Neural progenitor cell (in vitro differentiated cells): ENCODE measurements at regions not wholly inside any gene's neighbourhood (a gene's known extent, or its start where the extent isn't known, plus 50 kb on each side); places are given as distances from the start of the nearest gene placed in this dataset.

Source experiments
- DNase-seq: peaks from one replicate; pipeline ENCODE4 v3.0.0-alpha.2; 2016; ENCODE audit warnings: low spot score
- H2AFZ ChIP-seq: fragments of 200-600 bp; sonication (generic); replicated peaks from 2 replicates; pipeline ENCODE4 v1.6.1; 2016; ENCODE audit warnings: antibody characterized with exemption
- H3F3A ChIP-seq: fragments of 200-600 bp; sonication (generic); 2 replicates; pipeline ENCODE4 v1.6.1; 2016; ENCODE audit warnings: antibody characterized with exemption, low read depth
- H3K27ac ChIP-seq: fragments of 200-600 bp; sonication (generic); 2 replicates; pipeline ENCODE4 v1.5.1; 2016; ENCODE audit warnings: mild to moderate bottlenecking
- H3K27me3 ChIP-seq: fragments of 200-600 bp; sonication (generic); 2 replicates; pipeline ENCODE4 v1.6.1; 2016; ENCODE audit warnings: mild to moderate bottlenecking, moderate library complexity
- H3K36me3 ChIP-seq: fragments of 200-600 bp; sonication (generic); 2 replicates; pipeline ENCODE4 v1.5.1; 2016
- H3K4me1 ChIP-seq: fragments of 200-600 bp; sonication (generic); 2 replicates; pipeline ENCODE4 v1.6.1; 2016; ENCODE audit warnings: mixed run types
- H3K4me2 ChIP-seq: fragments of 200-600 bp; sonication (generic); 2 replicates; pipeline ENCODE4 v1.6.1; 2016
- H3K4me3 ChIP-seq: fragments of 200-600 bp; sonication (generic); 2 replicates; pipeline ENCODE4 v1.5.1; 2016
- H3K79me2 ChIP-seq: fragments of 200-600 bp; sonication (generic); 2 replicates; pipeline ENCODE4 v1.6.1; 2016; ENCODE audit warnings: low read depth
- H3K9ac ChIP-seq: fragments of 200-600 bp; sonication (generic); 2 replicates; pipeline ENCODE4 v1.6.1; 2016
- H3K9me3 ChIP-seq: fragments of 200-600 bp; sonication (generic); 2 replicates; pipeline ENCODE4 v1.5.1; 2016; ENCODE audit warnings: low read depth
- H4K20me1 ChIP-seq: fragments of 200-600 bp; sonication (generic); 2 replicates; pipeline ENCODE4 v1.6.1; 2016; ENCODE audit warnings: low read depth
- H3K27ac Mint-ChIP-seq: 3 replicates; pipeline ENCODE4 v1.8.0; 2021; ENCODE audit warnings: mixed read lengths
- H3K27me3 Mint-ChIP-seq: 2 replicates; pipeline ENCODE4 v1.8.0; 2022; ENCODE audit warnings: low read depth, mild to moderate bottlenecking, inconsistent platforms, moderate library complexity, mixed read lengths; ENCODE audit not compliant: insufficient read depth
- H3K36me3 Mint-ChIP-seq: 3 replicates; pipeline ENCODE4 v1.8.0; 2021; ENCODE audit warnings: mixed read lengths
- H3K4me1 Mint-ChIP-seq: 3 replicates; pipeline ENCODE4 v1.8.0; 2021; ENCODE audit warnings: mixed read lengths
- H3K4me3 Mint-ChIP-seq: 3 replicates; pipeline ENCODE4 v1.8.0; 2021; ENCODE audit warnings: mild to moderate bottlenecking, moderate library complexity, mixed read lengths
- H3K9me3 Mint-ChIP-seq: 3 replicates; pipeline ENCODE4 v1.8.0; 2020; ENCODE audit warnings: mixed read lengths
- CTCF ChIP-seq: fragments of 200-600 bp; sonication (generic); IDR thresholded peaks from 2 replicates; pipeline ENCODE4 v1.5.1; 2017; ENCODE audit warnings: antibody characterized with exemption, mild to moderate bottlenecking
- EZH2 ChIP-seq: fragments of 200-600 bp; sonication (generic); IDR thresholded peaks from 2 replicates; pipeline ENCODE4 v1.6.1; 2017; ENCODE audit warnings: antibody characterized with exemption, mild to moderate bottlenecking, moderate library complexity
- EZH2phosphoT487 ChIP-seq: fragments of 200-600 bp; sonication (generic); IDR thresholded peaks from 2 replicates; pipeline ENCODE4 v1.6.1; 2017; ENCODE audit warnings: antibody characterized with exemption

GRCh38 chr14:76280221-76280620 lies 95.7 kb upstream of the ESRRB start:
- H3K27me3 ChIP-seq: no peaks in the 10 kb centered on the region
- TF ChIP-seq EZH2phosphoT487: no peak
- TF ChIP-seq CTCF: no peak
- no peak for TF ChIP-seq EZH2
- no peaks in the 10 kb centered on the region for H3F3A ChIP-seq
- H3K9me3 ChIP-seq: no peaks in the 10 kb centered on the region
- Mint-ChIP-seq H3K27ac (no peak overlapping the region), H3K9me3 (no peaks in the 10 kb centered on the region), H3K27me3 (peaks cover 4% of the 10 kb centered on the region), H3K36me3 (no peaks in the 10 kb centered on the region), H3K4me3 (no peak overlapping the region), H3K4me1 (no peaks in the 10 kb centered on the region)
- H2AFZ ChIP-seq: no peak overlapping the region
- no peak overlapping the region for H3K27ac ChIP-seq
- no peak overlapping the region for H3K4me3 ChIP-seq
- no peak overlapping the region for H3K4me2 ChIP-seq
- DNase-seq: no peak
- no peak overlapping the region for H3K9ac ChIP-seq
- H3K36me3 ChIP-seq: no peaks in the 10 kb centered on the region
- no peaks in the 10 kb centered on the region for H4K20me1 ChIP-seq
- H3K79me2 ChIP-seq: no peaks in the 10 kb centered on the region
- no peaks in the 10 kb centered on the region for H3K4me1 ChIP-seq

GRCh38 chr14:76282581-76282980 lies 93.4 kb upstream of the ESRRB start:
- no peak for DNase-seq
- Mint-ChIP-seq H3K4me3 (no peak overlapping the region), H3K36me3 (no peaks in the 10 kb centered on the region), H3K27me3 (peaks cover 4% of the 10 kb centered on the region), H3K9me3 (no peaks in the 10 kb centered on the region), H3K27ac (no peak overlapping the region), H3K4me1 (no peaks in the 10 kb centered on the region)
- Histone ChIP-seq H3K9me3 (no peaks in the 10 kb centered on the region), H3F3A (no peaks in the 10 kb centered on the region), H4K20me1 (no peaks in the 10 kb centered on the region), H3K27ac (no peak overlapping the region), H3K36me3 (no peaks in the 10 kb centered on the region), H3K79me2 (no peaks in the 10 kb centered on the region), H3K9ac (no peak overlapping the region), H3K4me3 (no peak overlapping the region), H3K27me3 (no peaks in the 10 kb centered on the region), H3K4me1 (no peaks in the 10 kb centered on the region), H3K4me2 (no peak overlapping the region), H2AFZ (no peak overlapping the region)
- TF ChIP-seq CTCF (no peak), EZH2phosphoT487 (no peak), EZH2 (no peak)

DNA sequence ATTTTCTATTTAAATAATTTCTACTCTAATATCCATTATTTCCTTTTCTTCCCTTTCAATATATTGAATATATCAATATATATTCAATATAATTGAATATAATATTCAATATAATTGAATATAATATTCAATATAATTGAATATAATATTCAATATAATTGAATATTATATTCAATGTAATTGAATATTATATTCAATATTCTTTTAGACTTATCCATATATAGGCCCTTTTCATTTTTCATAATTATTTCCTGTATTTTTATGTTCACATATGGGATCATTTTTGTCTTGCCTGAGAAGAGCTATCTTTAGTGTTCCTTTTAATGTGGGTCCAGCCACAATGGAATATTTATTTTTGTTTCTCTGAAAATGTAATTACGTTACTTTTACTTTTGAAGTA lies 88.9 kb upstream of the ESRRB start:
- no peaks in the 10 kb centered on the region for H4K20me1 ChIP-seq
- H2AFZ ChIP-seq: no peak overlapping the region
- H3K4me1 ChIP-seq: no peaks in the 10 kb centered on the region
- Mint-ChIP-seq H3K4me1 (no peaks in the 10 kb centered on the region), H3K9me3 (no peaks in the 10 kb centered on the region), H3K36me3 (no peaks in the 10 kb centered on the region), H3K4me3 (no peak overlapping the region), H3K27me3 (peaks cover 4% of the 10 kb centered on the region), H3K27ac (no peak overlapping the region)
- H3K79me2 ChIP-seq: no peaks in the 10 kb centered on the region
- H3K36me3 ChIP-seq: no peaks in the 10 kb centered on the region
- no peaks in the 10 kb centered on the region for H3K9me3 ChIP-seq
- no peaks in the 10 kb centered on the region for H3F3A ChIP-seq
- H3K27me3 ChIP-seq: no peaks in the 10 kb centered on the region
- H3K9ac ChIP-seq: no peak overlapping the region
- no peak overlapping the region for H3K4me3 ChIP-seq
- no peak for DNase-seq
- H3K4me2 ChIP-seq: no peak overlapping the region
- TF ChIP-seq CTCF (no peak), EZH2 (no peak), EZH2phosphoT487 (no peak)
- H3K27ac ChIP-seq: no peak overlapping the region

GRCh38 chr14:76289276-76289675 lies 86.7 kb upstream of the ESRRB start:
- Histone ChIP-seq H3F3A (no peaks in the 10 kb centered on the region), H3K79me2 (no peaks in the 10 kb centered on the region), H3K36me3 (no peaks in the 10 kb centered on the region), H3K27ac (no peak overlapping the region), H4K20me1 (no peaks in the 10 kb centered on the region), H3K9ac (no peak overlapping the region), H3K4me2 (no peak overlapping the region), H3K9me3 (no peaks in the 10 kb centered on the region), H2AFZ (no peak overlapping the region), H3K4me1 (no peaks in the 10 kb centered on the region), H3K4me3 (no peak overlapping the region), H3K27me3 (no peaks in the 10 kb centered on the region)
- Mint-ChIP-seq H3K36me3 (no peaks in the 10 kb centered on the region), H3K4me1 (no peaks in the 10 kb centered on the region), H3K4me3 (no peak overlapping the region), H3K9me3 (no peaks in the 10 kb centered on the region), H3K27ac (no peak overlapping the region), H3K27me3 (no peaks in the 10 kb centered on the region)
- no peak for TF ChIP-seq EZH2phosphoT487
- TF ChIP-seq EZH2: no peak
- TF ChIP-seq CTCF: no peak
- DNase-seq: no peak
